ENCODE measurements at regions not wholly inside any gene's neighbourhood (a gene's known extent, or its start where the extent isn't known, plus 50 kb on each side); places are given as distances from the start of the nearest gene placed in this dataset.

DNA sequence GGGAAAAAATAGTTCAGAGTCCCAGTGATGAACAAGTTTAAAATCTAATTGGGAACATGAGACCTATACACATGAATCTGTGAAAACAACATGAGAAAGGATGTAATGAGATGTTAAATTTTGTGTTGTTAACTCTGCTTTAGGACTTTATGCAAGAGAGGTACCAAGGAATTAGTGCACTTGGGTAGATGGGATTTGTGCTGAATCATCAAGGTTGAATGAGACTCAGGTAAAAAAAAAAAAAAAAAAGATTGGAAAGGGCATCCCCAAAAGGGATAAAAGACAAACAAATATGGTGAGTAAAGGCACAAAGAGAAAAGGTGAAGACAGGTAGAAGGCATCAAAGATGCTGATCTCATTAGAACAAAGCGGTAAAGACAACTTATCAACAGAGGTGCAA is 644.4 kb downstream of the CBLN4 start:
- H3K79me2 ChIP-seq (ENCODE audit: control insufficient read depth, insufficient read depth, low read length): no peaks in the 10 kb centered on the region
- in situ Hi-C loops (cut with MboI): no loop called here
- RAD21 ChIA-PET (ENCODE audit: unreplicated experiment): no interaction called here
- TF ChIP-seq, protein P1, sequence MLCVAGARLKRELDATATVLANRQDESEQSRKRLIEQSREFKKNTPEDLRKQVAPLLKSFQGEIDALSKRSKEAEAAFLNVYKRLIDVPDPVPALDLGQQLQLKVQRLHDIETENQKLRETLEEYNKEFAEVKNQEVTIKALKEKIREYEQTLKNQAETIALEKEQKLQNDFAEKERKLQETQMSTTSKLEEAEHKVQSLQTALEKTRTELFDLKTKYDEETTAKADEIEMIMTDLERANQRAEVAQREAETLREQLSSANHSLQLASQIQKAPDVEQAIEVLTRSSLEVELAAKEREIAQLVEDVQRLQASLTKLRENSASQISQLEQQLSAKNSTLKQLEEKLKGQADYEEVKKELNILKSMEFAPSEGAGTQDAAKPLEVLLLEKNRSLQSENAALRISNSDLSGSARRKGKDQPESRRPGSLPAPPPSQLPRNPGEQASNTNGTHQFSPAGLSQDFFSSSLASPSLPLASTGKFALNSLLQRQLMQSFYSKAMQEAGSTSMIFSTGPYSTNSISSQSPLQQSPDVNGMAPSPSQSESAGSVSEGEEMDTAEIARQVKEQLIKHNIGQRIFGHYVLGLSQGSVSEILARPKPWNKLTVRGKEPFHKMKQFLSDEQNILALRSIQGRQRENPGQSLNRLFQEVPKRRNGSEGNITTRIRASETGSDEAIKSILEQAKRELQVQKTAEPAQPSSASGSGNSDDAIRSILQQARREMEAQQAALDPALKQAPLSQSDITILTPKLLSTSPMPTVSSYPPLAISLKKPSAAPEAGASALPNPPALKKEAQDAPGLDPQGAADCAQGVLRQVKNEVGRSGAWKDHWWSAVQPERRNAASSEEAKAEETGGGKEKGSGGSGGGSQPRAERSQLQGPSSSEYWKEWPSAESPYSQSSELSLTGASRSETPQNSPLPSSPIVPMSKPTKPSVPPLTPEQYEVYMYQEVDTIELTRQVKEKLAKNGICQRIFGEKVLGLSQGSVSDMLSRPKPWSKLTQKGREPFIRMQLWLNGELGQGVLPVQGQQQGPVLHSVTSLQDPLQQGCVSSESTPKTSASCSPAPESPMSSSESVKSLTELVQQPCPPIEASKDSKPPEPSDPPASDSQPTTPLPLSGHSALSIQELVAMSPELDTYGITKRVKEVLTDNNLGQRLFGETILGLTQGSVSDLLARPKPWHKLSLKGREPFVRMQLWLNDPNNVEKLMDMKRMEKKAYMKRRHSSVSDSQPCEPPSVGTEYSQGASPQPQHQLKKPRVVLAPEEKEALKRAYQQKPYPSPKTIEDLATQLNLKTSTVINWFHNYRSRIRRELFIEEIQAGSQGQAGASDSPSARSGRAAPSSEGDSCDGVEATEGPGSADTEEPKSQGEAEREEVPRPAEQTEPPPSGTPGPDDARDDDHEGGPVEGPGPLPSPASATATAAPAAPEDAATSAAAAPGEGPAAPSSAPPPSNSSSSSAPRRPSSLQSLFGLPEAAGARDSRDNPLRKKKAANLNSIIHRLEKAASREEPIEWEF (IDR thresholded peaks at IDR 0.05; ENCODE audit: insufficient replicate concordance, low read depth, low read length): no peak
- TF ChIP-seq, protein P2, sequence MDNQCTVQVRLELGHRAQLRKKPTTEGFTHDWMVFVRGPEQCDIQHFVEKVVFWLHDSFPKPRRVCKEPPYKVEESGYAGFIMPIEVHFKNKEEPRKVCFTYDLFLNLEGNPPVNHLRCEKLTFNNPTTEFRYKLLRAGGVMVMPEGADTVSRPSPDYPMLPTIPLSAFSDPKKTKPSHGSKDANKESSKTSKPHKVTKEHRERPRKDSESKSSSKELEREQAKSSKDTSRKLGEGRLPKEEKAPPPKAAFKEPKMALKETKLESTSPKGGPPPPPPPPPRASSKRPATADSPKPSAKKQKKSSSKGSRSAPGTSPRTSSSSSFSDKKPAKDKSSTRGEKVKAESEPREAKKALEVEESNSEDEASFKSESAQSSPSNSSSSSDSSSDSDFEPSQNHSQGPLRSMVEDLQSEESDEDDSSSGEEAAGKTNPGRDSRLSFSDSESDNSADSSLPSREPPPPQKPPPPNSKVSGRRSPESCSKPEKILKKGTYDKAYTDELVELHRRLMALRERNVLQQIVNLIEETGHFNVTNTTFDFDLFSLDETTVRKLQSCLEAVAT (IDR thresholded peaks at IDR 0.05): no peak
- TF ChIP-seq MEF2B (IDR thresholded peaks at IDR 0.05; ENCODE audit: partially characterized antibody, poor library complexity, severe bottlenecking): no peak
- no peak for TF ChIP-seq KLF5 (IDR thresholded peaks at IDR 0.05; ENCODE audit: partially characterized antibody)
- TF ChIP-seq, protein P3, sequence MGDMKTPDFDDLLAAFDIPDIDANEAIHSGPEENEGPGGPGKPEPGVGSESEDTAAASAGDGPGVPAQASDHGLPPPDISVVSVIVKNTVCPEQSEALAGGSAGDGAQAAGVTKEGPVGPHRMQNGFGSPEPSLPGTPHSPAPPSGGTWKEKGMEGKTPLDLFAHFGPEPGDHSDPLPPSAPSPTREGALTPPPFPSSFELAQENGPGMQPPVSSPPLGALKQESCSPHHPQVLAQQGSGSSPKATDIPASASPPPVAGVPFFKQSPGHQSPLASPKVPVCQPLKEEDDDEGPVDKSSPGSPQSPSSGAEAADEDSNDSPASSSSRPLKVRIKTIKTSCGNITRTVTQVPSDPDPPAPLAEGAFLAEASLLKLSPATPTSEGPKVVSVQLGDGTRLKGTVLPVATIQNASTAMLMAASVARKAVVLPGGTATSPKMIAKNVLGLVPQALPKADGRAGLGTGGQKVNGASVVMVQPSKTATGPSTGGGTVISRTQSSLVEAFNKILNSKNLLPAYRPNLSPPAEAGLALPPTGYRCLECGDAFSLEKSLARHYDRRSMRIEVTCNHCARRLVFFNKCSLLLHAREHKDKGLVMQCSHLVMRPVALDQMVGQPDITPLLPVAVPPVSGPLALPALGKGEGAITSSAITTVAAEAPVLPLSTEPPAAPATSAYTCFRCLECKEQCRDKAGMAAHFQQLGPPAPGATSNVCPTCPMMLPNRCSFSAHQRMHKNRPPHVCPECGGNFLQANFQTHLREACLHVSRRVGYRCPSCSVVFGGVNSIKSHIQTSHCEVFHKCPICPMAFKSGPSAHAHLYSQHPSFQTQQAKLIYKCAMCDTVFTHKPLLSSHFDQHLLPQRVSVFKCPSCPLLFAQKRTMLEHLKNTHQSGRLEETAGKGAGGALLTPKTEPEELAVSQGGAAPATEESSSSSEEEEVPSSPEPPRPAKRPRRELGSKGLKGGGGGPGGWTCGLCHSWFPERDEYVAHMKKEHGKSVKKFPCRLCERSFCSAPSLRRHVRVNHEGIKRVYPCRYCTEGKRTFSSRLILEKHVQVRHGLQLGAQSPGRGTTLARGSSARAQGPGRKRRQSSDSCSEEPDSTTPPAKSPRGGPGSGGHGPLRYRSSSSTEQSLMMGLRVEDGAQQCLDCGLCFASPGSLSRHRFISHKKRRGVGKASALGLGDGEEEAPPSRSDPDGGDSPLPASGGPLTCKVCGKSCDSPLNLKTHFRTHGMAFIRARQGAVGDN (IDR thresholded peaks at IDR 0.05): no peak
- no peak for TF ChIP-seq ZNF274 (IDR thresholded peaks at IDR 0.05; ENCODE audit: insufficient read depth, insufficient read length)
- no peak for TF ChIP-seq DPF2 (IDR thresholded peaks at IDR 0.05)
- TF ChIP-seq PAX5 (IDR thresholded peaks at IDR 0.05; ENCODE audit: borderline replicate concordance, low read depth, low read length): no peak
- no peak for TF ChIP-seq SIX5 (IDR thresholded peaks at IDR 0.05; ENCODE audit: low read depth, low read length, severe bottlenecking)
- H3K27me3 ChIP-seq (replicated peaks in 1 of 2; ENCODE audit: control insufficient read depth in 2 of 2, insufficient read depth in 2 of 2, low read length in 1 of 2): no peaks in the 10 kb centered on the region
- BruUV-seq (replicated peaks): no TSS peak
- no peak overlapping the region for H3K9ac ChIP-seq (ENCODE audit: control insufficient read depth, insufficient read depth, low read length)
- CTCF ChIA-PET: no interaction called here
- ATAC-seq: no peak
- H2AFZ ChIP-seq (ENCODE audit: control insufficient read depth, low read depth, low read length): no peak overlapping the region
- no peak for DNase-seq (ENCODE audit: low read depth, low spot score)
- SMC1A ChIA-PET (ENCODE audit: uncharacterized antibody, unreplicated experiment): no interaction called here
- no peak overlapping the region for H3K4me2 ChIP-seq (ENCODE audit: control insufficient read depth, insufficient read depth)
- WGBS (ENCODE audit: insufficient coverage, insufficient replicate concordance, low lambda C conversion rate, missing lambda C conversion rate): 92% methylated on average over 1 of the region's 1 CpG
- FAIRE-seq: no peak
- no peaks in the 10 kb centered on the region for H3K36me3 ChIP-seq (ENCODE audit: control insufficient read depth in 2 of 2, insufficient read depth in 2 of 2, low read length in 1 of 2)
- H3K4me1 ChIP-seq (ENCODE audit: control insufficient read depth, insufficient read depth, low read length): no peaks in the 10 kb centered on the region
- H3K27ac ChIP-seq (ENCODE audit: control insufficient read depth, insufficient read depth): no peak overlapping the region
- H4K20me1 ChIP-seq (ENCODE audit: control insufficient read depth, insufficient read depth): no peaks in the 10 kb centered on the region
- no peak overlapping the region for H3K4me3 ChIP-seq
- POLR2A ChIA-PET: no interaction called here
- no peaks in the 10 kb centered on the region for H3K9me3 ChIP-seq (replicated peaks; ENCODE audit: control insufficient read depth, insufficient read depth, low read length)
- intact Hi-C loops (cut with micrococcal nuclease; ENCODE audit: unreplicated experiment): no loop called here

Measured in GM12878 (cell line).